ENCODE measurements at regions not wholly inside any gene's neighbourhood (a gene's known extent, or its start where the extent isn't known, plus 50 kb on each side); places are given as distances from the start of the nearest gene placed in this dataset.

GRCh38 chr16:48438414-48438813 is 53.2 kb upstream of the SIAH1 start:
- TF ChIP-seq, protein P1, sequence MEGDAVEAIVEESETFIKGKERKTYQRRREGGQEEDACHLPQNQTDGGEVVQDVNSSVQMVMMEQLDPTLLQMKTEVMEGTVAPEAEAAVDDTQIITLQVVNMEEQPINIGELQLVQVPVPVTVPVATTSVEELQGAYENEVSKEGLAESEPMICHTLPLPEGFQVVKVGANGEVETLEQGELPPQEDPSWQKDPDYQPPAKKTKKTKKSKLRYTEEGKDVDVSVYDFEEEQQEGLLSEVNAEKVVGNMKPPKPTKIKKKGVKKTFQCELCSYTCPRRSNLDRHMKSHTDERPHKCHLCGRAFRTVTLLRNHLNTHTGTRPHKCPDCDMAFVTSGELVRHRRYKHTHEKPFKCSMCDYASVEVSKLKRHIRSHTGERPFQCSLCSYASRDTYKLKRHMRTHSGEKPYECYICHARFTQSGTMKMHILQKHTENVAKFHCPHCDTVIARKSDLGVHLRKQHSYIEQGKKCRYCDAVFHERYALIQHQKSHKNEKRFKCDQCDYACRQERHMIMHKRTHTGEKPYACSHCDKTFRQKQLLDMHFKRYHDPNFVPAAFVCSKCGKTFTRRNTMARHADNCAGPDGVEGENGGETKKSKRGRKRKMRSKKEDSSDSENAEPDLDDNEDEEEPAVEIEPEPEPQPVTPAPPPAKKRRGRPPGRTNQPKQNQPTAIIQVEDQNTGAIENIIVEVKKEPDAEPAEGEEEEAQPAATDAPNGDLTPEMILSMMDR (IDR thresholded peaks at IDR 0.05), result no peak
- TF ChIP-seq POLR2A (IDR thresholded peaks at IDR 0.05), result no peak
